Fibroblast of skin of scalp (primary cell): ENCODE measurements at regions not wholly inside any gene's neighbourhood (a gene's known extent, or its start where the extent isn't known, plus 50 kb on each side); places are given as distances from the start of the nearest gene placed in this dataset.

Experiments
- DNase-seq: peaks from one replicate; pipeline ENCODE4 v3.0.0-alpha.2; 2013

DNA sequence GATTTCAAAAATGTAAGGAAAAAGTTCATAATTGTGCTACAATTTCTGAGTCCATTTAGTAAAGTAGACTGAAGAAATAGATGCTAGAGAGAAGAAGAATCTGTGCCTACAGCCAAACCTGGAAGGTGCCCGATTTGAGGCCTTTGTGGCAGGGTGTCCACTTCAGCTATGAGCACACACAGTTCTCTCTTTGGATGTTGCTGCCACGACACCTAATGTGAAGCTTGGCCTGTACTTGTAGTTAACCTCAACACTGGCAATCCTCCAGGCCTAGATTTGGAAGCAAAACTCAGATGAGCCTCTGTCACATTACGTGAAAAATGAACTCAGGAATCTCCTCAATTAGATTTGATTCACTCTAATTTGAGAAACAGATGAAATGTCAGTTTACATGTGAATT is 90.1 kb upstream of the LRP1B start:
- DNase-seq, result peak; percentile 14

- no peak for DNase-seq
Measured at GRCh38 chr2:142220239-142220638, 89.4 kb upstream of the LRP1B start.

DNA sequence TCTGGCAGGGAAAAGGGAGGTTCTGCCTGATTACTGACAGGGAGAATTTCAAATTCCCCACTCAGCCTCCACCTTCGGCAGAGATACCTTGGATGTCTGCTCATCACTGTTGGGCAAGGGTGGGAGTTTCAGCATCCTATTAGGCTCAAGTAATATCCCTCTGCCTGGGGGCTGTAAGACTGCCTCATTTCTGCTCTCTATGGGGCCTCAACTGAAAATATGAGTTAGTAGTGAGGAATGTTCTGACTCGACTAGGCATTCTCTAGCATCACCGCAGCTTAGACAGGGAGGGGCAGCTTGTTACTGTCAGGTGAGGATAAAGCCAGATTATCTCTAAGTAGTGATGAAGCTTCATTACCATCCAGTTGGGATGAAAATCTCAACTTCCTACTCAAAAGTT is 87.7 kb upstream of the LRP1B start:
- DNase-seq, result peak; percentile 4

DNA sequence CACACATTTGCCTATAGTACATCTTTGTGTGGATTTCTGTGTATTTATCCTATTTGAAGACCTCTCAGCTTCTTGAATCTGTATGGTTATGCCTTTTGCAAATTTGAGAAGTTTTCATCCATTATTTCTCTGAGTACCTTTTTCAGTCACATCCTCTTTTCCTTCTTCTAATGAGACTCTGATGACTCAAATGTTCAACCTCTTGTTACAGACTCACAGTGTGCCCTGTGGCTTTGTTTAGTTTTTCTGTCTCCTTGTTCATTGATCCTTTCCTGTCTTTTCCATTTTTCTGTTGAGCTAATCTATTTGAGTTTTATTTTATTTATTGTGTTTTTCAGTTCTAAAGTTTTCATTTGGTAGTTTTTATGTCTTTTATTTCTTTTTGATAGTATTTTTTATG is 87.0 kb upstream of the LRP1B start:
- DNase-seq, result no peak

DNA sequence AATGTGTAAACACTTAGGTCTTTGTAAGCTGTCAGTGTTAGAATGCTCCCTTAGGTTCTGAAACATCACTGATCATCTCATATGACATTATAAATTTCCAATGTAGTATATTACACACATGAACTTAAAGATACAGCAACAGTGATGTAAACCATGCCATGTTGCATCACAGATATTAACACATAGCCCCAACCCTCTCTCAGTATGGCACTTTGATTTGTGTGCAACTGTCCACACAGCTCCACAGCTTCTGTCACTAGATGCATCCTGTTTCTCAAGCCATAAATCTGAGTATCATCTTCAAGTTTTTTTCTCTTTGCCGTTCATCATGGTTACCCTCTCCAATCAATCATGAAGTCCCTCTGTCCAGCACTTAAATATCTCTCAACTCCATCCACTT is 69.2 kb upstream of the LRP1B start:
- no peak for DNase-seq

GRCh38 chr2:142199073-142199472 is 68.3 kb upstream of the LRP1B start:
- no peak for DNase-seq

GRCh38 chr2:142190805-142191204 is 60.0 kb upstream of the LRP1B start:
- DNase-seq, result peak; percentile 14

DNA sequence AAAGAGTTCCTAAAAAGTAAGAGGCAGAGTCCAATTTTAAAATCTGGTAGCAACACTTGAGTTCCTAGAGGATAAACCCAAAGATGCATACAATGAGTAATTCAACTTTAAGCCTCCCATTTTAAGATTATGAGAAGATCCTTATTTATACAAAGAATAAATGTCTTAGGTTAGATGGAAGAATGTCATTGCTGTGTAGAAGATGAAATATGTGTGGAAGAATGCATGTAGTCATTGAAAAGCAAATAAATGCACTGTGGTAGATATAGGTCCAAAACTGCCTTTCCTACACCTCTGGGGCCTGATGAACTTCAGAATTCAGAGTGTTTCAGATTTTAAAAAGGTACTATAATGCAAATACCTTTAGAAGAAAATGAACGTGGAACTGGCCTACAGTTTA is 58.7 kb upstream of the LRP1B start:
- DNase-seq, result peak; percentile 13

- no peak for DNase-seq
Measured at GRCh38 chr2:142188562-142188961, 57.7 kb upstream of the LRP1B start.

GRCh38 chr2:142180820-142181533 is 50.2 kb upstream of the LRP1B start:
- DNase-seq, result peak; percentile 20
